VCaP (cell line): ENCODE measurements at regions not wholly inside any gene's neighbourhood (a gene's known extent, or its start where the extent isn't known, plus 50 kb on each side); places are given as distances from the start of the nearest gene placed in this dataset.

Experiments
- H3K27ac ChIP-seq: fragments of 450-650 bp; 2 replicates; pipeline ENCODE4 v1.5.1; 2017
- CTCF ChIP-seq: fragments of 450-650 bp; conservative IDR thresholded peaks from 2 replicates; pipeline ENCODE4 v1.5.1; 2017; ENCODE audit warnings: mild to moderate bottlenecking, moderate library complexity

- no peak overlapping the region for H3K27ac ChIP-seq
Measured at GRCh38 chr5:18202164-18202563, 567.9 kb downstream of the TAF11L14 start.

GRCh38 chr5:18203296-18203695 is 569.0 kb downstream of the TAF11L14 start:
- TF ChIP-seq CTCF, result no peak
- no peak overlapping the region for H3K27ac ChIP-seq

More at GRCh38 chr5:18202164-18202563, 567.9 kb downstream of the TAF11L14 start:
- TF ChIP-seq CTCF, result no peak

- no peak for TF ChIP-seq CTCF
Measured at GRCh38 chr5:18213666-18214065, 579.4 kb downstream of the TAF11L14 start.

GRCh38 chr5:18216016-18216415 is 581.8 kb downstream of the TAF11L14 start:
- no peak for TF ChIP-seq CTCF

More at GRCh38 chr5:18213666-18214065, 579.4 kb downstream of the TAF11L14 start:
- H3K27ac ChIP-seq, result no peak overlapping the region

GRCh38 chr5:18216729-18217128 is 582.5 kb downstream of the TAF11L14 start:
- TF ChIP-seq CTCF, result no peak
- H3K27ac ChIP-seq, result no peak overlapping the region

More at GRCh38 chr5:18216016-18216415, 581.8 kb downstream of the TAF11L14 start:
- no peak overlapping the region for H3K27ac ChIP-seq

GRCh38 chr5:18219241-18219640 is 585.0 kb downstream of the TAF11L14 start:
- no peak for TF ChIP-seq CTCF
- no peak overlapping the region for H3K27ac ChIP-seq

GRCh38 chr5:18220631-18221030 is 586.4 kb downstream of the TAF11L14 start:
- TF ChIP-seq CTCF, result no peak

GRCh38 chr5:18236386-18236785 is 602.1 kb downstream of the TAF11L14 start:
- no peak for TF ChIP-seq CTCF
- no peak overlapping the region for H3K27ac ChIP-seq

More at GRCh38 chr5:18220631-18221030, 586.4 kb downstream of the TAF11L14 start:
- H3K27ac ChIP-seq, result no peak overlapping the region
